Stomach (tissue), 8 donors: ENCODE measurements at regions not wholly inside any gene's neighbourhood (a gene's known extent, or its start where the extent isn't known, plus 50 kb on each side); places are given as distances from the start of the nearest gene placed in this dataset.
A peak's percentile ranks its signal among the peaks of the same experiment; 100 is the strongest.
"Not testable (repeated sequence)": the region's sequence is repeated elsewhere in the genome, so short reads cannot be mapped to it uniquely, and the experiment has no call there.

Experiments used
- DNase-seq, 2 donors: peaks; one replicate each; pipeline versions ENCODE4 v3.0.0 to v3.0.0-alpha.2; 2013 to 2019
- H3K27ac ChIP-seq, 5 donors: fragments of 200-600 bp in 4 of 5; sonication (generic) in 4 of 5; one replicate each; pipeline ENCODE4 v1.5.1; 2013 to 2019; ENCODE audit warnings: mild to moderate bottlenecking in 1 of 5, moderate library complexity in 1 of 5
- H3K27me3 ChIP-seq, 3 donors: fragments of 200-600 bp; sonication (generic); one replicate each; pipeline ENCODE4 v1.5.1; 2017 to 2019; ENCODE audit warnings: mixed run types in 1 of 3
- H3K36me3 ChIP-seq, 4 donors: fragments of 200-600 bp; sonication (generic); 1 replicate in 3 of 4; 2 replicates in 1 of 4; pipeline ENCODE4 v1.5.1; 2016 to 2019
- H3K4me1 ChIP-seq, 4 donors: fragments of 200-600 bp; sonication (generic); one replicate each; pipeline ENCODE4 v1.5.1; 2016 to 2019
- H3K4me3 ChIP-seq, 4 donors: fragments of 200-600 bp; sonication (generic) in 3 of 4; one replicate each; pipeline ENCODE4 v1.5.1; 2016 to 2019; ENCODE audit warnings: mild to moderate bottlenecking in 1 of 4
- H3K9me3 ChIP-seq, 4 donors: fragments of 200-600 bp; sonication (generic); one replicate each; pipeline ENCODE4 v1.5.1; 2016 to 2019
- CTCF ChIP-seq, 7 experiments: fragments of 450-650 bp in 4 of 7; fragments of 200-600 bp in 3 of 7; sonication (generic) in 3 of 7; IDR thresholded peaks; one replicate each; pipeline ENCODE4 v1.5.1; 2016 to 2019; ENCODE audit warnings: antibody characterized with exemption in 7 of 7, control low read depth in 2 of 7, mild to moderate bottlenecking in 1 of 7
- EP300 ChIP-seq: sonication (generic); formaldehyde crosslinking; IDR thresholded peaks from one replicate; pipeline ENCODE4 v1.6.1; 2017; ENCODE audit warnings: antibody characterized with exemption
- POLR2A ChIP-seq, 4 donors: fragments of 450-650 bp; IDR thresholded peaks; one replicate each; pipeline ENCODE4 v1.6.1; 2016; ENCODE audit warnings: antibody characterized with exemption in 4 of 4, control low read depth in 2 of 4, mild to moderate bottlenecking in 1 of 4, moderate library complexity in 1 of 4
- POLR2AphosphoS5 ChIP-seq, 3 donors: sonication (generic); formaldehyde crosslinking; IDR thresholded peaks; one replicate each; pipeline ENCODE4 v1.6.1; 2016; ENCODE audit warnings: antibody characterized with exemption in 3 of 3
- WGBS, 5 donors: extraction: QIAGEN DNeasy Blood & Tissue Kit in 3 of 5; methylation state at CpG; one replicate each; pipeline versions ENCODE4 v1.1.5 to v1.1.7; 2013 to 2018; 5-methylcytosine and 5-hydroxymethylcytosine counted together
- intact Hi-C: fragments of 100-400 bp; cut with DNase I; formaldehyde crosslinking; loops from one replicate; pipeline ENCODE4 v1.15.1; 2023; ENCODE audit warnings: low total_unique reads
- small RNA-seq, 4 donors: library from RNA; depleted of rRNA; stranded (forward); fragments of <200 nt; gene quantifications; one replicate each; pipeline ENCODE3, GENCODE V24; 2016
- donor health status: healthy with polysubstance abuse.
- donor health status: Bipolar disorder and iron deficiency.
- donor health status: healthy.

GRCh38 chr17:77089124-77089490 is 51.7 kb upstream of the SEC14L1 start:
- peaks cover 37 to 61% (median 41%) of the 10 kb centered on the region in 4 donors for H3K4me1 ChIP-seq
- peak overlapping the region; percentile 84 to 95 (median 91) for H3K27ac ChIP-seq
- TF ChIP-seq POLR2A (IDR thresholded peaks at IDR 0.05) (no peak), CTCF (IDR thresholded peaks at IDR 0.05) (no peak), EP300 (no peak)
- intact Hi-C loops: no loop called here
- no peaks in the 10 kb centered on the region for H3K9me3 ChIP-seq
- peak; percentile 39 to 53 for DNase-seq
- H3K27me3 ChIP-seq: no peaks in the 10 kb centered on the region
- H3K4me3 ChIP-seq: peak overlapping the region; percentile 63 to 83 (median 72)
- peaks cover 37 to 43% (median 41%) of the 10 kb centered on the region in 4 donors for H3K36me3 ChIP-seq
- WGBS, 5 donors: 1 to 2% (median 1%) methylated on average over 6 of the region's 6 CpGs

- H3K9me3 ChIP-seq, intact Hi-C loops, H3K27me3 ChIP-seq, DNase-seq: not testable (repeated sequence)
- 84 to 90% (median 89%) methylated on average over 10 of the region's 10 CpGs for WGBS, 5 donors
- H3K27ac ChIP-seq: peak overlapping the region in 4 of 5 donors; percentile 84 to 95 (median 92)
- H3K36me3 ChIP-seq: peaks cover 46 to 51% (median 49%) of the 10 kb centered on the region in 4 donors
- peak overlapping the region in 2 of 4 donors; percentile 63 to 71 for H3K4me3 ChIP-seq
- peaks cover 37 to 68% (median 41%) of the 10 kb centered on the region in 4 donors for H3K4me1 ChIP-seq
Measured at GRCh38 chr17:77089949-77090348, 50.8 kb upstream of the SEC14L1 start.

GRCh38 chr17:77090476-77090875 is 50.3 kb upstream of the SEC14L1 start:
- no peaks in the 10 kb centered on the region for H3K27me3 ChIP-seq
- TF ChIP-seq EP300: no peak
- no peak for TF ChIP-seq POLR2AphosphoS5 (IDR thresholded peaks at IDR 0.05)
- TF ChIP-seq POLR2A (IDR thresholded peaks at IDR 0.05): no peak
- TF ChIP-seq CTCF (IDR thresholded peaks at IDR 0.05): no peak
- H3K27ac ChIP-seq: peak overlapping the region in 3 of 5 donors; percentile 84 to 94 (median 91)
- no peak for DNase-seq
- H3K36me3 ChIP-seq: peaks cover 51 to 57% (median 54%) of the 10 kb centered on the region in 4 donors
- WGBS, 5 donors: 66 to 87% (median 73%) methylated on average over 5 of the region's 5 CpGs
- no peaks in the 10 kb centered on the region for H3K9me3 ChIP-seq
- intact Hi-C loops: no loop called here
- H3K4me3 ChIP-seq: no peak overlapping the region
- peaks cover 37 to 73% (median 43%) of the 10 kb centered on the region in 4 donors for H3K4me1 ChIP-seq

Small RNA genes in the stretch of these regions (small RNA-seq; reads per million reads assigned to genes)
- 0 reads per million in 4 donors for gene RF00017
- gene SCARNA16: 0 reads per million in 4 donors
